ENCODE measurements at regions not wholly inside any gene's neighbourhood (a gene's known extent, or its start where the extent isn't known, plus 50 kb on each side); places are given as distances from the start of the nearest gene placed in this dataset.
"Not testable (repeated sequence)": the region's sequence is repeated elsewhere in the genome, so short reads cannot be mapped to it uniquely, and the experiment has no call there.

- no peak for DNase-seq (ENCODE audit: low read depth, low spot score)
Measured at GRCh38 chr5:135182675-135183074, 148.6 kb upstream of the PITX1 start.

DNA sequence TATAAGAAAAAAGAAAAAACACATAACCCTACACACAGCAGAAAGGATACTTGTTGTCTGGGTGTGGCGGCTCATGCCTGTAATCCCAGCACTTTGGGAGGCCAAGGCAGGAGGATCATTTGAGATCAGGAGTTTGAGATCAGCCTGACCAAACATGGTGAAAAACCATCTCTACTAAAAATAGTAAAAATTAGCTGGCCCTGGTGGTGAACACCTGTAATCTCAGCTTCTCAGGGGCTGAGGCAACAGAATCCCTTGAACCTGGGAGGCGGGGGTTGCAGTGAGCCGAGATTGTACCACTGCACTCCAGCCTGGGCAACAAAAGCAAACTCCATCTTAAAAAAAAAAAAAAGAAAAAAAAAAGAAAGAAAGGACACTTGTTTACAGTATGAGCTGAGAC is 147.6 kb upstream of the PITX1 start:
- no peak for DNase-seq (ENCODE audit: low read depth, low spot score)

GRCh38 chr5:135179308-135179980 is 145.4 kb upstream of the PITX1 start:
- DNase-seq (ENCODE audit: low read depth, low spot score), result no peak

DNA sequence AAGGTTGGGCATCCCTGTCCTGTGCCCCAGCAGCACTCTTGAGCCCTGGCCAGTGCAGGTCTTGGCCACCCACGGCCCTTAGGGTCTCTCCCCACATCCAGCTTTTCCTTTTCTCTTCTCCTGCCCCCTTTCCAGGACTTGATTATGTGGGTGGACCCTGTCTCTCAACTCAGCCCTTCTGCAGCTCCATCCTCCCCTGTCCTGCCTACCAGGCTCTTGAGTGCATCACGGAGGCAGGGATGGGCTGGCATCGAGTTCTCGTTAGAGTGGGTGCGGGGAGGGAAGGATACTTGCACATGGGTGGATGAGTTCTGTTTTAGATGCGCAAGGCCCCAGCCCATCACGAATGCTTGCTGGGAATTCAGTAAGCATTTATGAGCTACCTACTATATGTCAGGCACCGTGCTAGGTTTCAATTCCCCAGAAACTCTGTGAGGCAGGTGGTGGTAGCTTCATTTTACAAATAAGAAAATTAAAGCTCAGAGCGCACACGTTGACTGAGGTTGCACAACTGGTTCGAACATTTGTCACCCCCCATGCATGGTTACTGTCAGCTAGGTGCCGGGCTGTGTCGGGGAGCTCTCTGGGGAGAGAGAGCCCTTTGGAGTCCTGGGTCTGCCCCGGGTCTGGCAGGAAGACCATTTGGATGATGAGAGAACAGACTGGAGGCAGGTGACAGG is 144.6 kb upstream of the PITX1 start:
- no peak for DNase-seq (ENCODE audit: low read depth, low spot score)

DNA sequence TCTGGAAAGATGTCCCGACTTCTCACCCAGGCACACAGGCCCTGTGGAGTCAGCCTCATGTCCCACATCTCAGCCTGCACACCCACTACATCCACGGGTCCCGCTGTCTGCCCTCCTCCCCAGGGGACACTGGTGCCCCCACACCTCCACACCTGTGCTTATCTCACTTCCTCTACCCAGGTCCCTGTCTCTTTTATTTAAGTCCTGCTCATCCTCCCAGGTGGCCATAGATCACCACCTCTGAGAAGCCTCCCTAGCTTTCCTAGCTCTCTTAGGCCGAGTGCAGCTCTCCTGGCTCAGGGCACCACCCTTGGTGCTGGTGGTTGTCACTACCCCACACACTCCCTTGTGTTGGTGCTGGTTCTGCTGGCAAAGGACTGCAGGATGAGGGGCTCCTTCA is 143.6 kb upstream of the PITX1 start:
- no peak for DNase-seq (ENCODE audit: low read depth, low spot score)

DNA sequence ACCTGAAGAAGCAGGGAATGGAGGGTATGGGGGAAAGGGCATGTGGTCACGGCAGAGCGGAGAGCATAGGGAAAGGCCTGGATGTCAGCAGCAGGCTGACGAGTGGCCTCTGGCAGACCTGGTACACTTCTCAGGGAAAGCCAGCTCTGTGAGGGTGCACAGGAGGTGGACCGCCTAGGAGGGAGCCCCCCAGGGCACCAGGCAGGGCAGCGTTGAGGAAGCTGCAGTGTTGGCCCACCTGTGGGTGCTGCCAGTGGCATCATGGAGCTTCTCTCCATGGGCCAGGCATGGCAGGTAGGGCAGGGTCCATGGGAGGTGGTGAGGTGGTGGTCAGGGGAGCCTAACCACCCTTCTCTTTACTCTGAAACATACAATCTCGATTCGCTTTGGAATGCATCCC is 143.0 kb upstream of the PITX1 start:
- no peak for DNase-seq (ENCODE audit: low read depth, low spot score)

GRCh38 chr5:135174315-135175096 is 140.5 kb upstream of the PITX1 start:
- DNase-seq (ENCODE audit: low read depth, low spot score), result no peak

- DNase-seq (ENCODE audit: low read depth, low spot score), result no peak
Measured at GRCh38 chr5:135173662-135174290, 139.7 kb upstream of the PITX1 start.

- no peak for DNase-seq (ENCODE audit: low read depth, low spot score)
Measured at GRCh38 chr5:135172718-135173117, 138.7 kb upstream of the PITX1 start.

- DNase-seq (ENCODE audit: low read depth, low spot score), result no peak
Measured at GRCh38 chr5:135171336-135171735, 137.3 kb upstream of the PITX1 start.

- DNase-seq (ENCODE audit: low read depth, low spot score), result no peak
Measured at GRCh38 chr5:135170500-135170899, 136.5 kb upstream of the PITX1 start.

- DNase-seq (ENCODE audit: low read depth, low spot score), result no peak
Measured at GRCh38 chr5:135169753-135170152, 135.7 kb upstream of the PITX1 start.

GRCh38 chr5:135167634-135168033 is 133.6 kb upstream of the PITX1 start:
- no peak for DNase-seq (ENCODE audit: low read depth, low spot score)

- DNase-seq (ENCODE audit: low read depth, low spot score), result not testable (repeated sequence)
Measured at GRCh38 chr5:135164873-135165614, 131.0 kb upstream of the PITX1 start.

- no peak for DNase-seq (ENCODE audit: low read depth, low spot score)
Measured at GRCh38 chr5:135163964-135164363, 129.9 kb upstream of the PITX1 start.

- no peak for DNase-seq (ENCODE audit: low read depth, low spot score)
Measured at GRCh38 chr5:135163391-135163790, 129.4 kb upstream of the PITX1 start.

- DNase-seq (ENCODE audit: low read depth, low spot score), result no peak
Measured at GRCh38 chr5:135162661-135163265, 128.7 kb upstream of the PITX1 start.

GRCh38 chr5:135161221-135161620 is 127.2 kb upstream of the PITX1 start:
- no peak for DNase-seq (ENCODE audit: low read depth, low spot score)

- no peak for DNase-seq (ENCODE audit: low read depth, low spot score)
Measured at GRCh38 chr5:135160036-135160675, 126.1 kb upstream of the PITX1 start.

DNA sequence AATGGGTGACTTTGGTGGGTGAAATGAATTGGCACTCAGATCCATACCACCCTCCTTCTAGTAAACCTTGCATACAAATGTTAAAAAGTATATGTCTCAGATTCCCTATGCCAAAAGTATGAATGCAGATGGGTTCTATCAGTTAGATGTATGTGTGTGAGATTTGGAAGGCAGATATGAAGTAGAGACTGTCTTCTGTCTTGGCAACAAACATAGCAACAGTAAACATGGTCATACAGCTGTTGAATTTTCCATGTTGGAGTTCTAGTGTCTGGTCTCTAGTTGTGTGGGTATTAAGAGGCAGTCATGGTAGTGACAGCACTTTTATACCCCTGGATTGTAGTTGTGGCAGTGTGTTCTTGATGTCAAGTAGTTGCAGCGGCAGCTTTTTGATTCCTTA is 125.6 kb upstream of the PITX1 start:
- DNase-seq (ENCODE audit: low read depth, low spot score), result no peak

DNA sequence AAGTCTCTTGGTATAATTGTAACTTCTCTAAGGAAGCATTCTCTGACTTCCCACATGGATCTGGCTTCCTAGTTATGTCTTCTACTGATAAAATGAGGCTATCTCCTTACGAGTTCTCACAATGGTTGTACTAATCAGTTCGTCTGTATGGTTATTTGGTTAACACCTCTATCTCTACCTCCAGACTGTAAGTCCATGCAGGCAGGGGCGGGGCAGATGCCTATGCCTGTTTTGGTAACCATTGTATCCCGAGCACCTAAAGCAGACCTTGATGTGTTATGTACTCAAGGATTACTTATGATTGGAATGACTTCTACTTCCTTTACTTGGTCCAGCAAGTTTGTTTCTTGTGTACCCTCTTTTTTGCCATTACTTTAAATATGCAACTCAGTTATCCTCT is 125.0 kb upstream of the PITX1 start:
- no peak for DNase-seq (ENCODE audit: low read depth, low spot score)

Data from smooth muscle cell of the brain vasculature (primary cell).